ENCODE measurements at regions not wholly inside any gene's neighbourhood (a gene's known extent, or its start where the extent isn't known, plus 50 kb on each side); places are given as distances from the start of the nearest gene placed in this dataset.

- H4K20me1 ChIP-seq (ENCODE audit: insufficient read depth, low read length) = no peaks in the 10 kb centered on the region
- no peak overlapping the region for H2AFZ ChIP-seq (ENCODE audit: low read length)
- H3K79me2 ChIP-seq (ENCODE audit: insufficient read depth, low read depth, low read length) = no peaks in the 10 kb centered on the region
- no peaks in the 10 kb centered on the region for H3K4me1 ChIP-seq (ENCODE audit: insufficient read depth, low read length, poor library complexity, severe bottlenecking)
- BruUV-seq (replicated peaks) = no TSS peak
- no peaks in the 10 kb centered on the region for H3K9me3 ChIP-seq (ENCODE audit: low read length)
- no peaks in the 10 kb centered on the region for H3K36me3 ChIP-seq (ENCODE audit: insufficient read depth, low read length)
- no peaks in the 10 kb centered on the region for H3K9me2 ChIP-seq (ENCODE audit: insufficient read depth, low read length)
- no peak for DNase-seq (ENCODE audit: low spot score)
- intact Hi-C loops (cut with micrococcal nuclease; ENCODE audit: unreplicated experiment) = no loop called here
- H3K4me3 ChIP-seq (ENCODE audit: low read depth, low read length, poor library complexity, severe bottlenecking) = no peak overlapping the region
- TF ChIP-seq EZH2phosphoT487 (IDR thresholded peaks at IDR 0.05; ENCODE audit: borderline replicate concordance, low read depth, low read length) = no peak
- TF ChIP-seq, protein P1, sequence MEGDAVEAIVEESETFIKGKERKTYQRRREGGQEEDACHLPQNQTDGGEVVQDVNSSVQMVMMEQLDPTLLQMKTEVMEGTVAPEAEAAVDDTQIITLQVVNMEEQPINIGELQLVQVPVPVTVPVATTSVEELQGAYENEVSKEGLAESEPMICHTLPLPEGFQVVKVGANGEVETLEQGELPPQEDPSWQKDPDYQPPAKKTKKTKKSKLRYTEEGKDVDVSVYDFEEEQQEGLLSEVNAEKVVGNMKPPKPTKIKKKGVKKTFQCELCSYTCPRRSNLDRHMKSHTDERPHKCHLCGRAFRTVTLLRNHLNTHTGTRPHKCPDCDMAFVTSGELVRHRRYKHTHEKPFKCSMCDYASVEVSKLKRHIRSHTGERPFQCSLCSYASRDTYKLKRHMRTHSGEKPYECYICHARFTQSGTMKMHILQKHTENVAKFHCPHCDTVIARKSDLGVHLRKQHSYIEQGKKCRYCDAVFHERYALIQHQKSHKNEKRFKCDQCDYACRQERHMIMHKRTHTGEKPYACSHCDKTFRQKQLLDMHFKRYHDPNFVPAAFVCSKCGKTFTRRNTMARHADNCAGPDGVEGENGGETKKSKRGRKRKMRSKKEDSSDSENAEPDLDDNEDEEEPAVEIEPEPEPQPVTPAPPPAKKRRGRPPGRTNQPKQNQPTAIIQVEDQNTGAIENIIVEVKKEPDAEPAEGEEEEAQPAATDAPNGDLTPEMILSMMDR (conservative IDR thresholded peaks at IDR 0.05; ENCODE audit: low read length) = no peak
- H3K27ac ChIP-seq (ENCODE audit: low read depth, low read length, poor library complexity, severe bottlenecking) = no peak overlapping the region
- H3K4me2 ChIP-seq (ENCODE audit: low read length) = no peak overlapping the region
- ChIA-PET POLR2A (no interaction called here), CTCF (ENCODE audit: unreplicated experiment) (no interaction called here)
These were observed 339.1 kb downstream of the RPS24 start for GRCh38 chr10:78372806-78373205.

DNA sequence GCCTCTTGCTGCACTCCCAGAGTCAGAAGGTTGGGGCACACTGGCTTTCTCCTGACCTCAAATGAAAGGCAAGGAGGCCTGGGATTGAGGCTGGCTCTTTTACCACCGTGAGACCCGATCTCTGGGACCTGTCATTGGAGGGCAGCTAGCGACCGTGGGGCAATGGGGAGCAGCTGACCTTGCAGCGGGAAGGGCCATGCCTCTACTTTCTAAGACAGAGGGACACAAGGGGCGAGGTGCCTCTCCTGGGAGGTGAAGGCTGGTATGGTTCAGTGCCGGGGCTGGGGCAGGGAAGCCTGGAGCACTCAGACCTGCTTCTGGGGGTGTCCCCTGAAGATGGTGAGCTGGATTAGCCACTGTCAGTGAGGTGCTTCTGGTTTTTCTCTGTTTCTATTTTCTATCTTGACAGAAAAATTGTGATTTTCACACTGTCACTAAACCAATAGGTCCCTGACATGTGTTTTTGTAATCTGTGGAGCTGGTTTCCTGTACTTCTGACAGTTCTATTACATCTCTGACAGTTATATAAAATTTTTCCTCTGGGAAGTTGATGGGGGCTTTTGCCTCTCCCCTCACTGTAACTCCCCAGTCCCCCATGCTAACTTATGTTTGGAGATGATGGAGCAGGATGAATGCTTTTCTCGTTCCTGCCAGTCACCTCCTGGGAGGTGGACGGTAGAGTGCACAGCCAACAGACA is 340.8 kb downstream of the RPS24 start:
- TF ChIP-seq, protein P1 (conservative IDR thresholded peaks at IDR 0.05; ENCODE audit: low read length) = no peak
- TF ChIP-seq EZH2phosphoT487 (IDR thresholded peaks at IDR 0.05; ENCODE audit: borderline replicate concordance, low read depth, low read length) = no peak
- POLR2A ChIA-PET = no interaction called here
- Histone ChIP-seq H3K36me3 (ENCODE audit: insufficient read depth, low read length) (no peaks in the 10 kb centered on the region), H3K4me2 (ENCODE audit: low read length) (no peak overlapping the region), H3K9me2 (ENCODE audit: insufficient read depth, low read length) (no peaks in the 10 kb centered on the region), H3K79me2 (ENCODE audit: insufficient read depth, low read depth, low read length) (no peaks in the 10 kb centered on the region), H4K20me1 (ENCODE audit: insufficient read depth, low read length) (no peaks in the 10 kb centered on the region), H3K4me1 (ENCODE audit: insufficient read depth, low read length, poor library complexity, severe bottlenecking) (no peaks in the 10 kb centered on the region), H3K27ac (ENCODE audit: low read depth, low read length, poor library complexity, severe bottlenecking) (no peak overlapping the region), H2AFZ (ENCODE audit: low read length) (no peak overlapping the region), H3K4me3 (ENCODE audit: low read depth, low read length, poor library complexity, severe bottlenecking) (no peak overlapping the region), H3K9me3 (ENCODE audit: low read length) (no peaks in the 10 kb centered on the region)
- CTCF ChIA-PET (ENCODE audit: unreplicated experiment) = no interaction called here
- BruUV-seq (replicated peaks) = no TSS peak
- intact Hi-C loops (cut with micrococcal nuclease; ENCODE audit: unreplicated experiment) = no loop called here
- DNase-seq (ENCODE audit: low spot score) = no peak

- Histone ChIP-seq H3K4me3 (ENCODE audit: low read depth, low read length, poor library complexity, severe bottlenecking) (no peak overlapping the region), H3K27ac (ENCODE audit: low read depth, low read length, poor library complexity, severe bottlenecking) (no peak overlapping the region), H4K20me1 (ENCODE audit: insufficient read depth, low read length) (no peaks in the 10 kb centered on the region), H2AFZ (ENCODE audit: low read length) (no peak overlapping the region), H3K9me3 (ENCODE audit: low read length) (no peaks in the 10 kb centered on the region), H3K4me2 (ENCODE audit: low read length) (no peak overlapping the region), H3K79me2 (ENCODE audit: insufficient read depth, low read depth, low read length) (no peaks in the 10 kb centered on the region), H3K36me3 (ENCODE audit: insufficient read depth, low read length) (no peaks in the 10 kb centered on the region), H3K9me2 (ENCODE audit: insufficient read depth, low read length) (no peaks in the 10 kb centered on the region), H3K4me1 (ENCODE audit: insufficient read depth, low read length, poor library complexity, severe bottlenecking) (no peaks in the 10 kb centered on the region)
- no peak for TF ChIP-seq EZH2phosphoT487 (IDR thresholded peaks at IDR 0.05; ENCODE audit: borderline replicate concordance, low read depth, low read length)
- TF ChIP-seq, protein P1 (conservative IDR thresholded peaks at IDR 0.05; ENCODE audit: low read length) = no peak
- no TSS peak for BruUV-seq (replicated peaks)
- intact Hi-C loops (cut with micrococcal nuclease; ENCODE audit: unreplicated experiment) = no loop called here
- no peak for DNase-seq (ENCODE audit: low spot score)
- ChIA-PET POLR2A (no interaction called here), CTCF (ENCODE audit: unreplicated experiment) (no interaction called here)
These were observed 342.5 kb downstream of the RPS24 start for GRCh38 chr10:78375854-78376785.

Data from OCI-LY7 (cell line).